ENCODE measurements at regions not wholly inside any gene's neighbourhood (a gene's known extent, or its start where the extent isn't known, plus 50 kb on each side); places are given as distances from the start of the nearest gene placed in this dataset.
"Not testable (repeated sequence)": the region's sequence is repeated elsewhere in the genome, so short reads cannot be mapped to it uniquely, and the experiment has no call there.

DNA sequence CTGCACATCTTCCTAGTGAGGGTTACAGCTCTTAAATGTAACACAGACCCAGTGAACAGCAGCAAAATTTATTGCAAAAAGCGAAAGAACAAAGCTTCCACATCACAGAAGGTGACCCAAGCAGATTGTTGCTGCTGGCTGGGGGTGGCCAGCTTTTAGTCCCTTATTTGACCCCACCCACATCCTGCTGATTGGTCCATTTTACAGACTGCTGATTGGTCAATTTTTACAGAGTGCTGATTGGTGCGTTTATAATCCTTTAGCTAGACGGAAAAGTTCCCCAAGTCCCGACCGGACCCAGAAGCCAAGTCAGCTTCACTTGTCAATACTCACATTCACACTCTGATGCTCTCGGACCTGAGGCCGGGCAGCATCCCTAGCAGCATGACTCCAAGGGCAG, 154.5 kb upstream of the ATP10A start:
- no peak for DNase-seq

DNA sequence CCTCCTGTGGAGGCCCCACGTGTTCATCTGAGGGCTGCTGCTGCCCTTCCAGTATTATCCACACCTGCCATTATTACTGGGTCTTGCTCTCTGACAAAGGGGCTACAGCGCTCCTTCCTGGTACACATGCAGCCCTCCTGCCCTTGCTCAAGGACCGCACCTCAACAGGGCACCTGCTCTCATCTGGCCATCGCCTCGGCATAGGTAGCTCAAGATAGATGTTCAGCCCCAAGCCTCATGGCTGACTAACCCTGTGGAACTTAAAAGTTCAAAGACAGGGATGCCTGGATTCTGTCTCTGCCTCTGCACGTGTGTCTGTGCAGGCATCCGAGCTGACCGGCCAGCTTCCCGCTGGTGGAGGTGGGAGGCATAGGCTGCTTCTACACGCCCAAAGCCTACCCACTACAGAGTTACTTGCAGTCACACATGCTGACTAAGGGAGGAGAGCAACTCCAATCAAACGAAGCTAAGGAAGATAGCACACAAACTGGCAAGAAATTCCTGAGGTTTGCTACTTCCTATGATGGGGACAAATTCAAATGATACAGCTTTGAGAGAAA, 152.5 kb upstream of the ATP10A start:
- DNase-seq: no peak

DNA sequence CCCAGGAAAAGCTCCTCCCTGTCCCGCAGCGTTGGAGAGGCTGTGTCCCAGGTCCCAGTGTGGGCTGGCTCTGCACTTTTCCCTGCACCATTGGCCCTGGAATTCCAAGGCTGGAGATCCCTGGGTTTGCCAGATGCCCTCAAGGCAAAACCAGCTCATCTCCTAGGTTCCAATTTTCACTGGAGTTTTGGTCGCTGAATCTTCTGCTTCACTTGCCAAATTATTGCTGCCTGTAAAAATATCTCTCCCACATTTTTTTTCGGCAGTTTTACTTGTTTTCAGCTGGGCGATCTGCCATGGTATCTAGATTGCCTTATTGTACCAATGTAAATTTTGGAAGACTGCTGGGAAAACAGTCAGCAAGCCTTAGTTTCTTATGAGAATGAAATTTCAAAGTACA, 150.9 kb upstream of the ATP10A start:
- no peak for DNase-seq

DNA sequence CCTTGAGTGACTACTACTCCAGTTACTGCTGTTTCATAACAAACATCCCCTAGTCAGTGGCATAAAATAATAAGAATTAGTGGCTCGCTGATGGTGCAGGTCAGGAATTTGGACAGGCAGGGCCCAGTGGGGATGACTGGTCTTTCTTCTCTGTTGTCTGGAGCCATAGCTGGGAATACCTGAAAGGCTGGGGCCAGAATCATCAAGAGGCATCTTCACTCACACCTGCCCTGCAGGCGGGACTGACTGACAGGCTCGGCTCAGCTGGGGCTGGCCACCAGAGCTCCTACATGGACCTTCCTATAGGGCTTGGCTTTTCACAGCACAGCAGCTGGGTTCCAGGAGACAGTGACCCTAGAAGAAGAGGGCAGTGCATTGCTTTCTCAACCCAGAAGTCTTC, 148.8 kb upstream of the ATP10A start:
- no peak for DNase-seq

DNA sequence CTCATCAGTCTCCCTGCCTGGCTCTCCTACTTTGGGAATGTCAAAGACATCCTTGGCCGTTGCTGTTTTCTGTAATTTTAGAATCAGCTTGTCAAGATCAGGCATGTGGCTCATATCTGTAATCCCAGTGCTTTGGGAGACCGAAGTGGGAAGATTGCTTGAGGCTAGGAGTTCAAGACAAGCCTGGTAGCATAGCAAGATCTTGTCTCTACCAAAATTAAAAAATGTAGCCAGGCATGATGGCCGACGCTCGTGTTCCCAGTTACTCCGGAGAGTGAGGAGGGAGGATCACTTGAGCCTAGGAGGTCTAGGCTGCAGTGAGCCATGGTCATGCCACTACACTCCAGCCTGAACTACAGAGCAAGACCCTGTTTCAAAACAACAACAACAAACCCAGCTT, 144.0 kb upstream of the ATP10A start:
- no peak for DNase-seq

DNA sequence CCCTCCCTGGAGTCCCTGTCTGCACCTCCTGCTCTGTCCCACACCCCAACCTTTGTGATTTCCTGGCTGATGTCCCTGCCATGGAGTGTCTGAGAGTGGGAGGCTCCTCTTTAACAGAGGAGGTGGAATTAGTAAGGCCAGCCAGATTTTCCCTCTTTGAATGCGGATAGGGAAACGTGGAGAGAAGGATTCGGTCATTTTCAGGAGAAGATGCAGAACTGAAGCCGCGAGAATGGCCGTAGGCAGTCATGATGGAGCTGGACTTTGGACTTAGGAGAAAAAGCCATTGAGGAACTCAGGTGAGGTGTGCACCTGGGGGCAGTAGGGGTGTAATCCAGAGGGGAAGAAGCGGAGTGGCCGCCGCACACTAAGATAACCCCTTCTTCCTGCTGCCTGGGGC, 138.1 kb upstream of the ATP10A start:
- DNase-seq: no peak

DNA sequence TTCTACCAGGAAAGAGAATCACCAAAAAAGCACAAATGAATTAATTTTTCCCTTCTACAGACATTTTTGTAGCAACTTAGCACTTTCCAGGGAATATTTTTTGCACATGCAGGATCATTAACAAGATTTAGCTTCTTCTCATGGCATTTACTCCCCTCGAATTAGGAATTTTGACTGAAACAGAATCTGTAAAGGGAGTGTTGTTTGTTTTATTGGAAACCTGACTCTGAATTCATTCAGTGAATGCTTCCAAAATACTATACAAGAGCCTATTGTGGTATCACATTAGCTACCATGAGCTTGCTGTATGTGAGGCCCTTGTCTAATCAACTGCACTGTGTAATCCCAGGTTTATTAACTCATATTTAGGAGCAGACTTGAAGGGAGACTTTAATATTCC, 130.4 kb upstream of the ATP10A start:
- no peak for DNase-seq

DNA sequence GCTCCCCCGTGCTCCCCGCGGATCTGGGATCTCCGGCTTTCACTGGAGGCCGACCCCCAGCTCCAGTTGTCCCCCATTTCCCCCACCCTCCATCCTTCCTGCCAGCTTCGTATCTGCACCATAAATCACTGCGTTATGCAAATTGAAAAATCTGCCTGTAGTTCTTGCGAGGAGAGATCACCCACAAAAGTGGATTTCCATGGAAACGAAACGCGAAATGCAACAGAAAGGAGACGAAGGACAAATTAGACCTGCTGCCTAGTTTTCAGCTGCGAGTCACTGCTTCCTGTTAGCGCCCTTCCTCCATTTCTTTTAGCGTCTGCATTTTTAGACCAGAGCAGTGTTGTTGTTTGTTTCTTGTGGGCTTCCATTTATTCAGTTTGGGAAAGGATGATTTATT, 127.1 kb upstream of the ATP10A start:
- DNase-seq: no peak

DNA sequence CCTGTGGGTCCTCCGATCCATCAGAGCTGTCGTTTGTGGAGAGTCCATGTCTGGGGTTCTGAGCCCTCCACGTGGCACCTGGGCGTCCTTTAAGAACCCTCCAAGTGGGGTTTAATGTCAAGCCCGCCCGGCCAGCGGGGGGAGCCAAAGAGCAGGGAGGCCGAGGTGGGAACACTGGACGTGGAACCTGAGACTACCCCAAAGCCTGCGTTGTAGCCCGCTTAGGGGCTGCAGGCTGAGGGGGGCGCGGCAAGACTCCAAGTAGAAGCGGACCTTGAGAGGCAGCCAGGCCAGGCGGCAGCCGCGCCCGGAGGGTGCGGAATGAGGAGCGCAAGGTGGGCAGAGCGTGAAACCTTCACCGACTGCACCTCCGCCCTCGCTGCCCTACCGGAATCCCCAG, 126.2 kb upstream of the ATP10A start:
- no peak for DNase-seq

DNA sequence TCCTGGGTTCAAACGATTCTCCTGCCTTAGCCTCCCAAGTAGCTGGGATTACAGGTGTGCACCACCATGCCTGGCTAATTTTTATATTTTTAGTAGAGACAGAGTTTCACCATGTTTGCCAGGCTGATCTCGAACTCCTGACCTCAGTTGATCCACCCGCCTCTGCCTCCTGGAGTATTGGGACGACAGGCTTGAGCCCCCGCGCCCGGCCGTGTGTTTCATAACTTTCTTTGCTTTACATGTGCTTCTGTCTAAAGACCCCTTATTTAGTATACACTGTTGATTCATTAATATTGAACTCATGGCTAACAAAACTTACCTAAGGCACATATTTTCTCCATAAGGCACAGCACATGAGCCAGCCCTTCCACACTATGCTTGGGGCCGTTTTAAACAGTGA, 125.6 kb upstream of the ATP10A start:
- DNase-seq: not testable (repeated sequence)

DNA sequence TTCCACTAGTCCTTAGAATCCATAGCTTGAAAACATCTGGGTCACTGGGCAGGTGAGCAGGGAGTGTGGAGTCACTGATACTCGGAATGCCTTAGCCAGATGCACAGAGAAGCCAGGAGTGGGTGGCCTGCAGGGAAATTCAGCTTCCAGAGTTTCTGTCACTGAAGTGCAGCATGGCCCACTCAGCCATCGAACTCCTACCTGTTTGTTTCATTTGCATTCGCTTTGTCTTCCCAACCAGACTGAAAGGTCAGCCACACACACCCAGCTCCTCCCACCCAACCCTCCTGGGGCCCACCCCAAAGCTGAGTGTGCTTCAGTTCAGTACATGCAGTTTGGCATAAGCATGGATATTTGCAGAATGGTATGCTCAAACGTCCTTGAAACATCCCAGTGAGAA, 124.5 kb upstream of the ATP10A start:
- no peak for DNase-seq

DNA sequence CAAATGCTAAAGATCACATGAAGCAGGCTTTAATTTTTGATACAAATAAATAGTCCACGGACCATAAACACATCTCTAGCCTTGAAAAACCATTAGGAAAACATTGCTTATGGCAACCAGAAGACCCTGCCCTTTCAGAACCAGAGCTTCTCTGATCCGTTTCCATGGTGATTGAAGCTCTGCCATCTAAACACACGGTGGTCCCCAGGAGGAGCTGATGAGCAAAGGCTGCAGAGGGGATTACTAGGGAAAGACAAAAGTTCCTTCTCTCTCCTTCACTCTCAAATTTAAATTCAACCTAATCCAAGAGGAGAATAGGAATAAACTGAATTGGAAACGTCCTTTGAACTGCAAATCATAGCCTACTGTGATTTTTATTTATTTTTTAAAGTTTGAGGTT, 122.0 kb upstream of the ATP10A start:
- DNase-seq: no peak

DNA sequence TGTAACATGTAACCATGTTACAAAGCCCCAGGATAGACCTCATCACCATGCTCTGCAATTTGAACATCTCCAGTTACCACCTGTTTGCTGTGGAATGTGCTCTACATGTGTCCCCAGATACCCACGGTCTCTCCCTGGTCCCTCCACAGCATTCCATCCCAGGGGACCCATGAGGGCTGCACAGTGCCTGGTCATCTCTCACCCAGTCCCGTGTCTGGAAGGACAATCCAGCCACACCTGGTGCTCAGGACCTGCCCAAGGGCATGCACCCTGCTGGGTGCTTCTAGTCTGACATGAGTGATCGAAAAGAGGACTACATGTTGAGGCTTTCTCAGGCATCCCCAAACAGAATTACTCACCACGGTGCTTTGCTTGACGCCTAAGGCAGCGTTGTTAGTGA, 119.6 kb upstream of the ATP10A start:
- no peak for DNase-seq

DNA sequence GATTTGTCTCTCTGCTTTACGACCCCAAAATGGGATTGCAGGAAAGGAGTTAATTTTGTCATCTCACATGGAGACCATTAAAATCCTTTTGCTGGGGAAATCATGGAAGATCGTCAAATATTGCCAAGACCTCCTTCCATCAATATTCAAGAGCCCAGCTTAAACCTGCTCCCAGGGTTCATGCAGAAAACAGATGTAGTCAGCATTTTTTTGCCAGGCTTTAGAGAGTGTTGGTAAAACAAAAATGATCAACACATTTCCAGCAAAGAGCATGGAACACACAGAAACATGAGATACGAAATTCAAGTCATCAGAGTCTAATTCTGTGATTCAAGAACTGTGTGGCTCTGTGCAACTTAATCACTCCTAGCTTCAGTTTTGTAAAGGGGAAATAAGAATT, 118.0 kb upstream of the ATP10A start:
- DNase-seq: no peak

DNA sequence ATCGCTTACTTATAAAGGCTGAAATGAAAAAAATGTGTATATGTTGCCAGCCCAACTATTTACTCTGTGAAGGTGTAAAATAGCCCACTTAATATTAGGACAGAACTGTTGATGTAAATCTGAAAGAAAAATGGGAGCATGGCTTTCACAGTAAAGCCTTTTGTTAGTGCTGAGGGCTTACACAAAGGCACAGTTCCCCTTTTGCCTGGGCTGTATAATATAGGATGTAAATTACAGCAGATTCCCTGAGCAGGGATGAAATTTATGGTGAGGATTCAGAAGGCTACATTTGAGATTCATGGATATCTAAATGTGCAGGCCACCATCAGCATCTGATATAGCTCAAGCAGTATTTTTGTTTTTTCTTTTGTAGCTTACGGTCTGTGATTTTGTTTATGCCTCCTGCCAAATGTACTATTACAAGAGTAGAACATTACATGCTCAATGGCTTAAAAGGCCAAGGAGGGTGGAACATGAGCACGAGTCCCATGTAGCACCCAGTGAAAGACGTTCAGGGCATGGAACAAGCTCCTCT, 109.1 kb upstream of the ATP10A start:
- no peak for DNase-seq

DNA sequence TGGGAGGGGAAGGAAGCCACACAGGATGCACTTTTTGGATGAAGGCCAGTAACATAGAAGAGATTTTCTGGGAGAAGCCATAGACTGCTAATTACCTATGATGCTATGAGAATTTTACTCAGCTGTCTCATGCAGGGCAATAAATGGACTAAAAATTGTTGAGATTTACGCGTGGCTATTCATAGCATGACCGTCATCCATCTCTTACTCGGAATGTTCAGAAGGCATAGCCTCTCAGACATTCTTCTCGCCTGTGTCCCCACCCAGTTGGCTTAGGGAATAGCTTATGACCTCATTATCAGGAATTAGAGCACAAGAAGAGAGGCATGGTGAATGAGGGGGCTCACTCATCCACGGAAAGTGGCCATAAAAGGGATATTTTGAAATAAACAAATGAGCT, 107.9 kb upstream of the ATP10A start:
- DNase-seq: no peak

DNA sequence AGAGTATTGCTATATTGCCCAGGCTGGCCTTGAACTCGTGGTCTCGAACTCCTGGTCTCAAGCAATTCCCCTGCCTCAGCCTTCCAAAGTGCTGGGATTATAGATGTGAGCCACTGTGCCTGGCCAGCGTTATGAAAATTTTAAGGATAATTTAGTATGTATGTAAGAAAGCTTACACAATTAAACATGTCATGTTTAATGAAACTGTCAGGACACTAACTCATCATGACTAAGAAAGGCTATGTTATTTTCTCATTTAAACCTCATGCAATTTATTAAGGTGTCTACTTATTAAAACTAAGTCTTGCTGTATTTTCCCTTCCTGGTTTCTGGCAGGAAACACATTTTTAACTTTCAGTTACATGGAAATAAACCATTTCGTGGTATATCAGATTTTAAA, 106.8 kb upstream of the ATP10A start:
- no peak for DNase-seq

DNA sequence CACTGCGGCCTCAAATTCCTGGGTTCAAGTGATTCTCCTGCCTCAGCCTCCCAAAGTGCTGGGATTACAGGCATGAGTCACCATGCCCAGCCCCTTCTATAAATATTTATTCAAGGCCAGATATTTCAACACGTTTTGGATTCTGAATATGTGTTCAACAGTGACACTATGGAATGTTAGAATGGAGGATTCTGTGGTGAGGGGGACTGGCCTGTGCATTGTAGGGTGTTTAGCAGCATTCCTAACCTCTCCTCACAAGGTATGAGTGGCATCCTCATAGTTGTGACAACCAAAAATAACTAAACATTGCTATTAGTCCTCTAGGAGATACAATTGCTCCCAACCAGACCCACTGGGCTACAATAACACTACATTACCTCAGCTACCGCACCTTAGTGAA, 104.0 kb upstream of the ATP10A start:
- DNase-seq: no peak

DNA sequence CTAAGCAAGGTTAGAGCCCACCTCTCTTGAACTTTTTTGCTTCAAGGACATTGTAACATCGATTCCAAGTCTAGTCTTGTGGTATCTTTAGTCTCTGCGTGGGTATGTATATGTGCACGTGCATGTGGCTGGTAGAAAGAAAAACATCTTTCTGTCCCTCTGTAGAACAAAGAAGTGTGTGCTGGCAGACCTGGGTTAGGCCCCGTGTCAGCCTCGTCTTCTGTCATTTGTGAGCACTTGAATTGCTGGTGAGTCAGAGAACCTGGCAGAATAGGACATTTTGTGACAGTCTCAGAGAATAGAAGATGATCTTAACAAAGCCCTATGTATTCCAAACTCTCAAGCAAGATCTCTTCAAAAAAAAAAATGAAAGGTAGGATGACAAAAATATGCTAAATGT, 102.2 kb upstream of the ATP10A start:
- no peak for DNase-seq

DNA sequence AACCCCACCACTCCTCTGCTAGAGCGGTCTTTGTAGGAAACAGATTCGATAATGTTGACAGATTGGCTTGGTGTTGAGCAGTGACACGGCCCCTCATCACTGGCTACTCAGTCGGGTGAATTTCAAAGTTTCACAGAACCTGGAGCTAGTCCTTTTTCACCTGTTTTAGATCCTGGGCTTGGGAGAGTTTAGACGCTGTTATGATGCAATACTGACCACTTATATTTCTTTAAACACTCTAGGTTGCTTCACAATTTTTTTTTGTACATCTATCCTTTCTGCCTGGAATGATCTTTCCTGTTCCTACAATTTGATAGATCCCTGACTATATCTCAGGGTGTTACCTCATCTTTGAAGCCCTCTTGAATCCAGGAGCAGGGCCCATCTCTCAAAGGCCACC, 97.1 kb upstream of the ATP10A start:
- no peak for DNase-seq

DNA sequence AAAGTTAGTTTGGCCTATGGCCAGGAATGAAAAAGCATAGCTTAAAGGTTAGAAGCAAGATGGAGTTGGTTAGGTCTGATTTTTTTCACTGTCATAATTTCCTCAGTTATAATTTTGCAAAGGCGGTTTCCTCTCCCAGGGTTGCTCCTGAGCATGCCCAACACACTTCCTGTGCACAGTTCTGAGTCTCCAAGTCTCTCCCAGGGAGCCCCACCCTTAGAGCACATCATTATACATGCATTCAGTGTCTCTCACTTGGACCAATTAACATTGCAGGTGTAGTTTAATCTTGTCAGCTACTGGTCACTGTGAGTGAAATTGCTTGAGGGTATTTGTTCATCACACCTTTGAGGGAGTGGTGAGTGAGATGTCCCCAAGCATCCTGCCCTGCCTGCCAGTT, 96.0 kb upstream of the ATP10A start:
- DNase-seq: no peak

DNA sequence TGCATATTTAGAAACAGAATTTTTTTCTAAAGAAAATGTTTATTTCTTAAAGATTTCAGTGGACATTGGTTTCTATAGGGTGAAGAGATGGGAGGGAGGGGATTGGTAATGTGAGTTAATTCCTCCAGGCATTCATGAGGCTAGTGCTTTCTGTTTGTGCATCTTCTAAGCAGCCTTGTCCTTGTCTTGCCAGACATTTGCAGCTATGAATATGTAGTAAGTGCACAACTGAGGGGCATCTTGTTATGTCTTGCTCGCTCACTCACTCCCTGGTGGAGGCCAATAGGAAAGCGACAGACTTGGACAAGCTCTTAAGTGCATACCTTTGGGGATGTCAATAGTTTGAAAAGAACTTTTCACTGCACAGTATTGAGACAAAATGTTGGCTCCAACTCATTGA, 92.5 kb upstream of the ATP10A start:
- no peak for DNase-seq

DNA sequence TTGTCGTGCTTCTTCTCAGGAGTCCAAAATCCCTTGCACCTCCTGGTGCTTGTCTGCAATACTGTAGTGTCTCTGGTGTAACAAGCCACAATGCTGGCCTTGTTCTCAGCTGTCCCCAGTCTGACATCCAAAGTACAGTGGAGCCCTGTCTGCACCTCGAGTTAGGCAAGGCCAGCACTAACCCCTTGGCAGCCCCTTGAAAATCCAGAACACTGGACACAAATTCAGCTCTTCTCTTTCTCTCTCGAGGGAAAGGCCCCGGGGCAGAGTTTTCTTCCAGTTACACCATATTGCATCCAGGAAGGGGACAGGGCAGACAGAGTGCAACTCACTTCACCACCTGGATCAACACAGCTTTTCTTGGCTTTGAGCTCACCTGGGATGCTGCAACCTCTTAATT, 91.3 kb upstream of the ATP10A start:
- DNase-seq: no peak

DNA sequence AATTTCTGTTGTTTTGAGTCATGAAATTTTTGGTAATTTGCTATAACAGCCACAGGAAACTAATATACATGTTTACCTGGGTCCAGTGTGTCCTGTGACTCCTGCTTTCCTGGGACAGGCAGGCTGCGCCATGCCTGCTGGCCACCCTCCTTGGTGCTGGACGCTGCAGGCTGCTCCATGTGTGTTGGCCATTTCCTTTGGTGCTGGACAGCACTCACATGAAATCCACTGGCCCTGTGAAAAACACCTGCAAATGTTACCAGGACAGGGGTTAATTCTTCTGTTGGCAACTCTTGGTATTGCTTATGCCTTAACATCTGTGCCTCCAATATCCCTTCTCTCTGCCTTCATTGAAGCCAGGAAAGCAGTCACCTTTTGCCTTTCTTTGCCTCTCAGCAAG, 86.9 kb upstream of the ATP10A start:
- no peak for DNase-seq
